Neuronal stem cell (in vitro differentiated cells): ENCODE measurements at regions not wholly inside any gene's neighbourhood (a gene's known extent, or its start where the extent isn't known, plus 50 kb on each side); places are given as distances from the start of the nearest gene placed in this dataset.

Experiments
- DNase-seq: peaks from one replicate; pipeline ENCODE4 v3.0.0-alpha.2; 2013; ENCODE audit warnings: low spot score
- H2AFZ ChIP-seq: one replicate; pipeline ENCODE4 v1.6.1; 2013; ENCODE audit warnings: mild to moderate bottlenecking, low read length, inconsistent platforms
- H2AK5ac ChIP-seq: 2 replicates; pipeline ENCODE4 v1.6.1; 2013; ENCODE audit warnings: low read depth, mild to moderate bottlenecking, inconsistent platforms, low read length, moderate library complexity, mixed read lengths
- H2BK120ac ChIP-seq: 2 replicates; pipeline ENCODE4 v1.6.1; 2013; ENCODE audit warnings: low read depth, mild to moderate bottlenecking, inconsistent platforms, low read length, moderate library complexity, mixed read lengths
- H2BK12ac ChIP-seq: one replicate; pipeline ENCODE4 v1.6.1; 2013; ENCODE audit warnings: low read length, inconsistent platforms
- H2BK15ac ChIP-seq: 2 replicates; pipeline ENCODE4 v1.6.1; 2013; ENCODE audit warnings: mild to moderate bottlenecking, low read length, inconsistent platforms, mixed read lengths
- H2BK5ac ChIP-seq: one replicate; pipeline ENCODE4 v1.6.1; 2013; ENCODE audit warnings: inconsistent platforms, mild to moderate bottlenecking, low read length, moderate library complexity
- H3K14ac ChIP-seq: one replicate; pipeline ENCODE4 v1.6.1; 2013; ENCODE audit warnings: low read length, inconsistent platforms
- H3K18ac ChIP-seq: 2 replicates; pipeline ENCODE4 v1.6.1; 2013; ENCODE audit warnings: low read length, inconsistent platforms
- H3K23ac ChIP-seq: 2 replicates; pipeline ENCODE4 v1.6.1; 2013; ENCODE audit warnings: low read depth, mild to moderate bottlenecking, mixed read lengths, low read length, inconsistent platforms; ENCODE audit not compliant: poor library complexity
- H3K27ac ChIP-seq: replicated peaks from 3 replicates; pipeline ENCODE4 v1.5.1; 2013; ENCODE audit warnings: low read length, inconsistent platforms
- H3K27me3 ChIP-seq, 3 experiments: 2 replicates each; pipeline ENCODE4 v1.6.1; 2013; ENCODE audit warnings: low read length in 3 of 3, mild to moderate bottlenecking in 2 of 3, inconsistent platforms in 1 of 3, low read depth in 1 of 3, mixed read lengths in 1 of 3, moderate library complexity in 1 of 3; ENCODE audit not compliant: control insufficient read depth in 3 of 3, insufficient read depth in 3 of 3
- H3K36me3 ChIP-seq, 2 donors: replicated peaks in 1 of 2; 2 replicates each; pipeline ENCODE4 v1.6.1; 2013; ENCODE audit warnings: low read length in 2 of 2; ENCODE audit not compliant: control insufficient read depth in 2 of 2, insufficient read depth in 2 of 2
- H3K4ac ChIP-seq: 2 replicates; pipeline ENCODE4 v1.6.1; 2013; ENCODE audit warnings: inconsistent platforms, mild to moderate bottlenecking, low read length, moderate library complexity
- H3K4me1 ChIP-seq, 2 donors: 1 replicate in 1 of 2; 2 replicates in 1 of 2; pipeline ENCODE4 v1.6.1; 2013; ENCODE audit warnings: low read length in 2 of 2, low read depth in 1 of 2; ENCODE audit not compliant: control insufficient read depth in 2 of 2, insufficient read depth in 1 of 2
- H3K4me2 ChIP-seq: one replicate; pipeline ENCODE4 v1.6.1; 2013; ENCODE audit warnings: mild to moderate bottlenecking, low read length, inconsistent platforms; ENCODE audit not compliant: insufficient read depth, poor library complexity, severe bottlenecking
- H3K4me3 ChIP-seq, 2 donors: 2 replicates each; pipeline ENCODE4 v1.5.1; 2013; ENCODE audit warnings: low read length in 2 of 2, mild to moderate bottlenecking in 2 of 2, inconsistent platforms in 1 of 2, moderate library complexity in 1 of 2
- H3K79me1 ChIP-seq: one replicate; pipeline ENCODE4 v1.6.1; 2013; ENCODE audit warnings: low read depth, mild to moderate bottlenecking, inconsistent platforms, low read length, moderate library complexity
- H3K9ac ChIP-seq: one replicate; pipeline ENCODE4 v1.6.1; 2013; ENCODE audit warnings: mild to moderate bottlenecking, low read depth, low read length, inconsistent platforms; ENCODE audit not compliant: poor library complexity
- H3K9me3 ChIP-seq, 2 donors: replicated peaks in 1 of 2; 2 replicates each; pipeline versions ENCODE3 to v1.6.1; 2013; ENCODE audit warnings: low read length in 2 of 2, mild to moderate bottlenecking in 2 of 2, inconsistent platforms in 1 of 2, low read depth in 1 of 2, mixed read lengths in 1 of 2, moderate library complexity in 1 of 2; ENCODE audit not compliant: control insufficient read depth in 2 of 2, insufficient read depth in 1 of 2
- H4K8ac ChIP-seq: one replicate; pipeline ENCODE4 v1.6.1; 2013; ENCODE audit warnings: low read depth, mild to moderate bottlenecking, inconsistent platforms, low read length, moderate library complexity
- H4K91ac ChIP-seq: one replicate; pipeline ENCODE4 v1.6.1; 2013; ENCODE audit warnings: low read length, low read depth, mild to moderate bottlenecking, inconsistent platforms; ENCODE audit not compliant: poor library complexity
- WGBS, 2 donors: extraction: QIAGEN DNeasy Blood & Tissue Kit; methylation state at CpG; one replicate each; pipeline ENCODE4 v1.1.7; 2013; ENCODE audit warnings: missing lambda C conversion rate in 2 of 2, mixed read lengths in 1 of 2; ENCODE audit not compliant: insufficient read length in 2 of 2, insufficient replicate concordance in 1 of 2; ENCODE audit errors: extremely low coverage in 2 of 2; 5-methylcytosine and 5-hydroxymethylcytosine counted together

DNA sequence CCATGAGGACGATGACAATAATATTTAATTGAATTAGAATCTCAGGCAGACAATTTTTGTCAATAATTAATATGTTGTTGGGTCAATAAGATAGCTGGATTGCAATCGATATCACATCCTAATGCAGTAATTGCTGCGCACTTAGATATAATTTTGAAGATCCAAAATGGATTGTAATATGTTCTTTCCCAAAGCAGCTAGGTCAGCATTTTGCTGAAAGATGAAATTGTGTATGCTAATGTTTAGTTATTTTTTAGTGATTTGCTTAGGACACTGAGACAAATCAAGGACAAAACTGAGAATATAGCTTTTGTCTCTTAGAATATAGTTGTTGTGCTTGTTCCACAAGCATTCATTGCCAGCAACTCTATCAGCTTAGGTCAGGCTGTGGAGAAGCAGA lies 389.9 kb downstream of the MTRR start:
- no peak overlapping the region for H4K8ac ChIP-seq
- H3K27me3 ChIP-seq = no peaks in the 10 kb centered on the region
- H3K79me1 ChIP-seq = no peaks in the 10 kb centered on the region
- H3K18ac ChIP-seq = no peak overlapping the region
- no peaks in the 10 kb centered on the region for H3K9me3 ChIP-seq
- H2BK5ac ChIP-seq = no peak overlapping the region
- H3K23ac ChIP-seq = no peak overlapping the region
- H3K4ac ChIP-seq = no peak overlapping the region
- WGBS, 2 donors = no CpG with 5 or more reads among the region's 3 CpGs
- no peak overlapping the region for H2BK12ac ChIP-seq
- no peak overlapping the region for H2AFZ ChIP-seq
- H3K36me3 ChIP-seq = no peaks in the 10 kb centered on the region
- H2BK15ac ChIP-seq = no peak overlapping the region
- no peak overlapping the region for H3K4me2 ChIP-seq
- H3K14ac ChIP-seq = no peak overlapping the region
- H3K4me3 ChIP-seq = no peak overlapping the region
- no peak overlapping the region for H2BK120ac ChIP-seq
- no peak overlapping the region for H3K27ac ChIP-seq
- H4K91ac ChIP-seq = no peak overlapping the region
- DNase-seq = no peak
- no peaks in the 10 kb centered on the region for H3K4me1 ChIP-seq
- no peak overlapping the region for H3K9ac ChIP-seq
- no peak overlapping the region for H2AK5ac ChIP-seq

GRCh38 chr5:8270246-8270645 lies 401.3 kb downstream of the MTRR start:
- Histone ChIP-seq H3K18ac (no peak overlapping the region), H3K4me3 (no peak overlapping the region), H3K79me1 (no peaks in the 10 kb centered on the region), H3K4me1 (no peaks in the 10 kb centered on the region), H2BK15ac (no peak overlapping the region), H4K91ac (no peak overlapping the region), H2AFZ (no peak overlapping the region), H3K23ac (no peak overlapping the region), H4K8ac (no peak overlapping the region), H2BK5ac (no peak overlapping the region), H3K36me3 (no peaks in the 10 kb centered on the region), H3K27ac (no peak overlapping the region), H3K27me3 (no peaks in the 10 kb centered on the region), H3K4ac (no peak overlapping the region), H2AK5ac (no peak overlapping the region), H3K14ac (no peak overlapping the region), H3K9ac (no peak overlapping the region), H2BK120ac (no peak overlapping the region), H3K9me3 (no peaks in the 10 kb centered on the region), H3K4me2 (no peak overlapping the region), H2BK12ac (no peak overlapping the region)
- no peak for DNase-seq
- no CpG with 5 or more reads among the region's 2 CpGs for WGBS, 2 donors

GRCh38 chr5:8280711-8281363 lies 411.9 kb downstream of the MTRR start:
- no peak overlapping the region for H3K14ac ChIP-seq
- DNase-seq = no peak
- H3K79me1 ChIP-seq = no peaks in the 10 kb centered on the region
- H4K91ac ChIP-seq = no peak overlapping the region
- no peak overlapping the region for H2BK5ac ChIP-seq
- no peak overlapping the region for H3K27ac ChIP-seq
- H3K4me2 ChIP-seq = no peak overlapping the region
- no peak overlapping the region for H4K8ac ChIP-seq
- no peak overlapping the region for H2AFZ ChIP-seq
- H3K4ac ChIP-seq = no peak overlapping the region
- H3K9me3 ChIP-seq = no peaks in the 10 kb centered on the region
- no peak overlapping the region for H2BK12ac ChIP-seq
- H3K23ac ChIP-seq = no peak overlapping the region
- H3K27me3 ChIP-seq = no peaks in the 10 kb centered on the region
- no CpG with 5 or more reads among the region's 4 CpGs for WGBS, 2 donors
- no peak overlapping the region for H3K18ac ChIP-seq
- no peak overlapping the region for H2BK120ac ChIP-seq
- no peak overlapping the region for H2AK5ac ChIP-seq
- no peak overlapping the region for H2BK15ac ChIP-seq
- no peak overlapping the region for H3K4me3 ChIP-seq
- peaks cover 0 to 1% of the 10 kb centered on the region in 2 donors for H3K4me1 ChIP-seq
- no peaks in the 10 kb centered on the region for H3K36me3 ChIP-seq
- H3K9ac ChIP-seq = no peak overlapping the region

DNA sequence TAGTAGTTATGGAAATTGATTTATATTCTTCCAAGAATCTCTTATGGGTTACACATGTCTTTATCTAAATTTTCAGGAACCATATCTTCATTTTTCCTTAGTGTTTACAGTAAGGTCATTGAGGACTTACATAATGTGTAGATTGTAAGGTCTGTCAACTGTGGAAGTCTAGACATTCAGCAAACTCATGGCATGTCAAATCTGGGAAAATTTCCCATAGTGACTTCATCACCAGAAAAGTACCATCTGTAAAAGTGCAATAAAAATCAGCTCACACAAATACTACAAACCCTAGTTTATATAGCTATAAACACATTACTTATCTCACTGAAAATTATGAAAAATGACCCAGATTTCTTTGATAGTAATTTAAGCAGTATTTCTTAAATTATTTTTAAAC lies 419.4 kb downstream of the MTRR start:
- no peak overlapping the region for H4K91ac ChIP-seq
- no peaks in the 10 kb centered on the region for H3K79me1 ChIP-seq
- no peak overlapping the region for H3K23ac ChIP-seq
- H2AFZ ChIP-seq = no peak overlapping the region
- no peak overlapping the region for H3K4me3 ChIP-seq
- H3K9ac ChIP-seq = no peak overlapping the region
- no peaks in the 10 kb centered on the region for H3K4me1 ChIP-seq
- no peak overlapping the region for H2BK5ac ChIP-seq
- no peak for DNase-seq
- H3K27me3 ChIP-seq = no peaks in the 10 kb centered on the region
- H2BK120ac ChIP-seq = no peak overlapping the region
- no peak overlapping the region for H3K14ac ChIP-seq
- no peak overlapping the region for H4K8ac ChIP-seq
- no peak overlapping the region for H3K18ac ChIP-seq
- H3K36me3 ChIP-seq = no peaks in the 10 kb centered on the region
- H3K4me2 ChIP-seq = no peak overlapping the region
- H2AK5ac ChIP-seq = no peak overlapping the region
- no peak overlapping the region for H2BK12ac ChIP-seq
- no peak overlapping the region for H2BK15ac ChIP-seq
- H3K4ac ChIP-seq = no peak overlapping the region
- H3K27ac ChIP-seq = no peak overlapping the region
- H3K9me3 ChIP-seq = no peaks in the 10 kb centered on the region
